HG03039 (cell line): ENCODE measurements at regions not wholly inside any gene's neighbourhood (a gene's known extent, or its start where the extent isn't known, plus 50 kb on each side); places are given as distances from the start of the nearest gene placed in this dataset.
"Not testable (repeated sequence)": the region's sequence is repeated elsewhere in the genome, so short reads cannot be mapped to it uniquely, and the experiment has no call there.

Source experiments
- ATAC-seq: cut with Tn5 transposase; IDR thresholded peaks from one replicate; pipeline ENCODE4 v1.9.1; 2021; ENCODE audit warnings: mild to moderate bottlenecking, moderate library complexity; ENCODE audit not compliant: unreplicated experiment

DNA sequence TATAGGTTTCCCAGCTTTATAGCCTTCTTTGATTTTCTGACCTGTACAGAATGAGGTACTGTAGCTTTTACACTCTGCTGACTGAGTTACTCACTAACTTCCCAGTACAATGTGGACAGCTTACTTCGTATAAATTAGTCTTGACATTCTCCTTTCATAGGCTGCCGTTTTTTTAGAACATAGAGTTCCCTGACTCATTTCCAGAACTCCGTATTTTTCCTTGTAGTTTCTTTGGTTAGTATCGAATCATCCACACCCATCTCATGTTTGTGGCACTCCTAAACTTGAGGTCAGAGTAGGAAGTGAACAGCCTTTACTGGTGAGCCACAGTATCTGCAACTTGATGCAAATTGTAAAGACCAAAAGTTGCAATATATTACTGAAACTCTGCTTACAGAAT lies 303.9 kb downstream of the SLITRK5 start:
- no peak for ATAC-seq

DNA sequence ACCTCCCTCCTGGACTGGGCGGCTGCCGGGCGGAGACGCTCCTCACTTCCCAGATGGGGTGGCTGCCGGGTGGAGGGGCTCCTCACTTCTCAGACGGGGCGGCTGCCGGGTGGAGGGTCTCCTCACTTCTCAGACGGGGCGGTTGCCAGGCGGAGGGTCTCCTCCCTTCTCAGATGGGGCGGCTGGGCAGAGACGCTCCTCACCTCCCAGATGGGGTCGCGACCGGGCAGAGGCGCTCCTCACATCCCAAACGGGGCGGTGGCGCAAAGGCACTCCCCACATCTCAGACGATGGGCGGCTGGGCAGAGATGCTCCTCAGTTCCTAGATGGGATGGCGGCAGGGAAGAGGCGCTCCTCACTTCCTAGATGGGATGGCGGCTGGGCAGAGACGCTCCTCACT lies 305.5 kb downstream of the SLITRK5 start:
- not testable (repeated sequence) for ATAC-seq

DNA sequence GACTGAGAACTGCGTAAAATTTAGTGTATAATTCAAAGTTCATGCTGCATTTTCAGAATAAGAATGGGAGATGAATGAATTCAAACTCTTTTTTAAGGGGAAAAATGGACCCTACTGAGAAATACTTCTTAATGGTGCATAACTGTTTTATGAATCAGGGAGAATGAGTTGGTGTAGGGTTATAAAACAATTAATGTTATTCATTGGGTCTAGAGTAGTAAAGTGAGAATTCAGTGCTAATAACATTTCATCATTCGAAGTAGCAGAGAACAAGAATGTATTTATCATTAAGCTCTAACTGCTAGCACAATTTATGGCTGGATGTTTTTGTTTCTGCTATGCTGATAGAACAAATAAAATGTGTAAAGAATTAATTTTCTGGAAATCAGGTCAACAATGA lies 310.2 kb downstream of the SLITRK5 start:
- ATAC-seq: no peak

DNA sequence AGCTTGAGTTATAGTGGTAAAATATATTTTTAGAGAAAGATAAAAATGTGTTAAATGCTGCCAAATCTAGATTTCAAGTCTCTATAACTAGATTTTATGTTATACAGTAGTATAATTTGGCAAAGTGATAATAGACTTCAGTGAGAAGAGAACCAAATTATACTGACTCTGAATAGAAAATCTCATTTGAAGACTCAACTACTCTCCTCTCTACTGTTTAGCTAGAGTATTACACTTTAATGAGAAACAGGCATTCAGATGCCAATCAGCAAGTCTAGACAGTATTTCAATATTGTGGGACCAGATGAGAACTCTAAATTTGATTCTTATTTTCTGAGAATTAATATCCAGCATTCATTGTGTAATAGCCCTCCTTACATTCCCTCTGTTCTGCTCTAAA lies 311.2 kb downstream of the SLITRK5 start:
- ATAC-seq: no peak

DNA sequence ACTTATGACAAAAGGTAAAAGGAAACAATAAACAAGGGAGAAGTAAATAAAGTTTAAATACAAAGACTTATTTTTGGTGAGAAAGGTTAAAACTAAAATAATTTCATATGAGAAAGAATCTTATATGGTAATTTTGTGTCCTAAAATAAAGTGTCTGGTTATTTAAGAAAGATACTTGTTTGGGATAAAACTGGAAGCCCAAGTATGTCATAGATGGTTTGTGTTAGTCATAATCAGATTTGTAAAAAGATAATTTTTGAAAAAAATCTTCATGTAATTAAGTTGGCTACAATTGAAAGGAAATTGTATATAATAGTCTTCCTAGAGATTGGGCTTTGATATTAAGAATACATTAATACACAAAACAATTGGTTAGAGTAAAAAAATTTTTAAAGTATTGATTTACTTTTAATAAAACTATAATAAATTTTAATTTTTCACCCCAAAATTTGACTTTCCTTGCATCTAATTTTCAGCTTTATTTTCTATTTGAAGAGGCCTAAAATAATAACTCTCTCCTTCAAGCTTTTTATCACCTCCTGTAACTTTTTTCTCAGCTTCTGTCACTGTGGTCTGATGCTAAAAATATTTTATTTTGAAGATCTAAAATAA lies 315.6 kb downstream of the SLITRK5 start:
- ATAC-seq: no peak

DNA sequence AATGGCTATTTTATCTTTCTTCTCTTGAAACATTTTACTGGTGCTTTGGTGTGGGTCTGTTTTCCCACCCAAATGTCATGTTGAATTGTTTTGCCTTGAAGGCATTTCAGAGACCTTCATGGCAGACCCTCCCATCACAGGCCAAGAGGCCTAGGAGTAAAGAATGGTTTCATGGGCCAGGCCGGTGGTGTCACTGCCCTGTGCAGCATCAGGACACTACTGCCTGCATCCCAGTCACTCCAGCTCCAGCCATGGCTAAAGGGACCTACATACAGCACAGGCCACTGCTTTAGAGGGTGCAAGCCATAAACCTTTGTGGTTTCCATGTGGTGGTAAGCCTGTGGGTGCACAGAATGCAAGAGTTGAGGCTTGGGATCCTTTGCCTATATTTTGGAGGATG lies 326.9 kb downstream of the SLITRK5 start:
- ATAC-seq: no peak

DNA sequence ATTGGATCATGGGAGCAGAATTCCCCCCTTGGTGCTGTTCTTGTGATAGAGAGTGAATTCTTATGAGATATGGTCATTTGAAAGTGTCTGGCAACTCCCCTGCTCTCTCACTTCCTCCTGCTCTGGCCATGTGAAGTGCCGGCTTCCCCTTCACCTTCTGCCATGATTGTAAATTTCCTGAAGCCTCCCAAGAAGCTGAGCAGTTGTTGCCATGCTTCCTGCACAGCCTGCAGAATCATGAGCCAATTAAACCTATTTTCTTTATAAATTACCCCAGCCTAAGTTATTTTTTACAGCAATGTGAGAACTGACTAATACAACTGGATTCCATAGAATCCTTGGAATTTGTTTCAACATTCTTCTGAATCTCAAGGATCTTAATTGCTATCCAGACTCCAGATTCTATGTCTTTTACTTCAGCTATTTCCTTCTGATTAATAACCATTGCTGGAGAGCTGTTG lies 328.1 kb downstream of the SLITRK5 start:
- ATAC-seq: no peak

DNA sequence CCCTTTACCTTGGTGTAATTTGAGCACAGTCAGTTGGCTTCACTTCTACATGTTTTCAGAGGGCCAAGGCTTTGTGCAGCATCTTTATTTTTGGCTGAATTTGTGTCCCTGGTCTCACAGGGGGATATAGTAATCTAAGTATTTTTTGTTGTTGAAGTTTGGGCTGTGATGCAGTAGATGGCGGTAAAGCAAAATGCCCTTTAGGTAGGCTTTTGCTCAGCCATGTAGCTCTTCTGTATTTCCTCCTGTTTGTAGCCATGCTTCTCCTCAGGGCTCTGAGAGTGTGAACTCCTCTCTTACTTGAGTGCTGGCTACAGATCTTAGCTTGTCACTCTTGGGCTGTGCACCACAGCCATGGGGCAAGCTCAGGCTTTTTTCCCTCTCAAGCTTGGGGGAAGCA lies 328.6 kb downstream of the SLITRK5 start:
- ATAC-seq: no peak

DNA sequence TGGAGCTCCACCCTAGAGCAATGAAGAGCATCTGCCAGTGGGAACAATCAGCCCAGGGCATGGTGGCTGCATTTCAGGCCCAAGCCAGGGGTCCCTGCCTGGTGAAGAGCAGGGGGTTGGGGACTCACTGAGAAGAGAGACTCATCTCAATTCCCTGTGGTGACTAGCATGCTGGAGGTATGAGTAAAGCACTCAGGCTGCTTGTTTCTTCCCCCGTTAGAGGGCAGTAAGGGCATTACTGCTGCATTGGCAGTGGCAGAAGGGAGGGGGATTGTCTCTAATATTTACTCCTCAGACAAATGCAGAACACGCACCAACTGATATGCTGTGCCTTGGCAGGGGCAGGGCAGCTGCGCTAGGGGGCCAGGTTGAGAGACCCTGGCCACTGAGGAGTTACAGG lies 329.1 kb downstream of the SLITRK5 start:
- no peak for ATAC-seq

DNA sequence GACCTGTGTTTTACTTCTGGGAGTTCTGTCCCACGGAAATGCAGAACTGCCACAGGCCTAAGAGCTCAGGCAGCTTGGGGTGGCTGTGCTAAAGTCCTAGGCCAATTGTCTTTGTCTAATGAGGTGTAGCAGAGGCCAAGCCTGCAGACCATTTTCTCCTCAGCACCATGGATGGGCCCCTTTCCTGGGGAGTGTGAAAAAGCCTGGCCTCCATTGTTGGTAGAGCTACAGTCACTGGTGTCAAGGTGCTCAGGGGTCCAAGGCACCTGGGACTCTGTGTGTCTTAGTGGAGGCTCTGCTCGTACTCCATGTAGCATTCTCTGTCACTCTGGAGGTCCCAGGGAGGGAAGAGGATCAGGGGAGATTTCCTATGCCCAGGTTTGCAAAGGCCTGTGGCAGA lies 329.6 kb downstream of the SLITRK5 start:
- ATAC-seq: no peak

DNA sequence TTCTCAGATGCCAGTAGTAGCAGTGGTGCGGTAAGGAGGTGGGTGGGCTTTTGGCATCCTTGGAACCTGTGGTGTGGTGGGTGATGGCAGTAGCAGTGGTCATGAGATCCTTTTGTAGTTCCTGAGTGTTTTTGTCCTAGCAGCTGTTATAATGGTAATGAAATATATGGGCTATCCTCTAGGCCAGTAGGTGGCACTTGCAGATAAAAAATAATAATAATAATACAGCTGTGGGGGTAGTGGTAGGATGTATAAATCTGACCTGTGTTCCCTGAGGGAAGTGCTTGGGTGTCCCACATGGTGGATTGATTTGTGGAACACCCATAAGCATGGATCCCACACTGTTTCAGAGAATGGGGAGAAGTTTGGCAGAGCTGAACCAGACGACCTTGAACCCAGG lies 334.0 kb downstream of the SLITRK5 start:
- no peak for ATAC-seq

DNA sequence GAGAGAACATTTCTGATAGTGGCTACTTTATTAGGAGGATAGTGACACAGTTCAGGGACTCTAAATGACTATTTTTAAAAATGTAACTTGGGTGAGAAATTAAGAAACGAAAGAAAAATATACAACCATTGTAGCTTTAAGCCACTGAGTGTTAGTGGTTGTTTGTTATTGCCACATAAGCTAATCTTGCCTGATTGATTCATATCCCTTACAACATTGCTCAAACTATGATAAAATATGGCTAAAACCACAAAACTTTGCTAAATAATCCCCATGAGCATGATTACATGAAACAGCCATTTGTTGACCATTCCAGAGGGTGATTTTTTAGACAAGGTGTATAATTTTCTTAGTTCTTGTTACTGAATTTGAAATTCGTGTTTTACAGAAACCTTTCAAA lies 343.4 kb downstream of the SLITRK5 start:
- ATAC-seq: no peak

DNA sequence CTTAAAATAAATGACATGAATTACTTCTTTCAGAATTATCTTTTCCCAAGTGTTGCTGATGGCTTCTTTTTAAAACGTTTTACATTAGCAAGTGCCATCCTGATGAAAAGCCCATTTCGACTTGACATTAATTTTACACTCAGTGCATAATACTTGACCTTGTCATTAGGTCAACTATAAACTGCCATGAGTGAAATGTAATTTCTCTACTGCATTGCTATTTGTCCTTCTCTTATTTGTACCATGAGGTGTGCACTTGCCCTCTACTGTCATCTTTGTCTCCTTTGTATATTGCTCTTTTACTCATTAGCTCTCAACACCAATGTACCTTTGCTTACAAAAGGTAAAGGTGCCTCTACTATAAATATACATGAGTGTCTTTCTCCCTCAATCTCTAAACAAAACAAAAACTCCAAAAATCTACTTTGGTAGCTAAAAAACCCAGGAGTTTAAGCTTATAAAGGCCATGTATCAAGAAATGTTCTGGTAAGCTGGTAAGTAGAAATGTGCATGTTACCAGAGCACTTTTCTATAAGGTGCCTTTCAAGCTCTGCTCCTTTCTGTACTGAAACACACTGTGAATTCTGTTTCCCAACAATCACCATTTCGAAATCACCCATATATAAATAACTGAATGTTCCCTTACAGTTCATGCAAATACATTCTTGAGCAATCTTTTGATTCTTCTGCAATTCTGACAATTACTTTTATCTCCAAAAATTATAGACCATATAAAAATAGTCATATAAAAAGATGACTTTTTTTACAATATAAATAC lies 351.4 kb downstream of the SLITRK5 start:
- ATAC-seq: no peak

DNA sequence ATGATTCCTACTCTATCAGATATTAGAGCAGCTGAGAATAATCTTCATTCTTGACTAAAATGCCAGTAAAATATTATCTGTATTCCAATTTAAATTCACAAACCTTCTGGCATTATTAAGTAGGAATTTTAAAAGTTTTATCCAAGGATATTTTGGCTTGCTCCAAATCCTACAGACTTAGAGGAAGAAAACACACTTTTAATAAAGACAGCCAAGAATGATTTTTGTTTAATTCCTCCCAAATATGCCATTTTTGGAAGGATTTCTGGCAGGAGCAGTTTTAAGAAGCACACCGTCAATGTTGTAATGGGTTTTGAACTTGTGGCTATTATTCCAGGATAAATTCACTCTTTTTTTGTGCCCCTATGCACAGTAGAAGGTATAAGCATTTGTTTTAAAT lies 355.1 kb downstream of the SLITRK5 start:
- no peak for ATAC-seq

DNA sequence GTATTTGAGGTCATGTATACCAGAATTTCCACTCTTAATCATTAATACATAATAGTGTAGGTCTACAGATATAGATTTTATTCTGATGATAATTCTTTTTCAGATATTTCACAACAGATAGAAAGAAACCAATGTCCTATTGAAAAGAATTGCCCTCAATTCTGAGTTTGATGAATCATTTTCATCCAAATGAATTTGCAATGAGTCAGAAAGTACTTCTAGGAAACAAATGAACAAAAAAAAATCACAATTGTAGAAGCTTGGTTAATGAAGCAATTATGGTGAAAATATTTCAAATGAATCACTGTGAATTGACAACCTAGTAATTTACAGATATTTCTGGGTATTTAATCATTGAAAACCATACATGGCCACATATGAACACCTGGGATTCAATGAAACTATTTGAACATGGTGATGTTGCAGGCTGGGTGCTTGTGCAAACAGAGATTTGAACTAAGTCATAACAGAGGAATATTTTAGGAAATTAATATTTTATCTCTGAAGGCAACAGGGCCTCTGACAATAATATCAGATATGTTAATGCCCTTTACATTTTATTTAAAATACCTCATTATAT lies 360.9 kb downstream of the SLITRK5 start:
- ATAC-seq: no peak

DNA sequence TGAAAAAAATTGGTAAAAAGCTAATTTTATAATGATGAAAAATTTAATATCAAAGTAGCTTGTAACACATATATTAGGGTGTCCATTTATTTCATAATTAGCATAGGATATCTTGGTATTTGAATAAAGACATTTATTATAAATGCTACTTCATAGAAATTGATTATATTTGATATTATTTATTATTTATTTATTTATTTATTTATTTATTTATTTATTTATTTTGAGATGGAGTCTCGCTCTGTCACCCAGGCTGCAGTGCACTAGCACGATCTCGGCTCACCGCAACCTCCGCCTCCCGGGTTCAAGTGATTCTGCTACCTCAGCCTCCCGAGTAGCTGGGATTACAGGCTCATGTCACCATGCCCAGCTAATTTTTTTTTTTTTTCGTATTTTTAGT lies 365.0 kb downstream of the SLITRK5 start:
- ATAC-seq: not testable (repeated sequence)

DNA sequence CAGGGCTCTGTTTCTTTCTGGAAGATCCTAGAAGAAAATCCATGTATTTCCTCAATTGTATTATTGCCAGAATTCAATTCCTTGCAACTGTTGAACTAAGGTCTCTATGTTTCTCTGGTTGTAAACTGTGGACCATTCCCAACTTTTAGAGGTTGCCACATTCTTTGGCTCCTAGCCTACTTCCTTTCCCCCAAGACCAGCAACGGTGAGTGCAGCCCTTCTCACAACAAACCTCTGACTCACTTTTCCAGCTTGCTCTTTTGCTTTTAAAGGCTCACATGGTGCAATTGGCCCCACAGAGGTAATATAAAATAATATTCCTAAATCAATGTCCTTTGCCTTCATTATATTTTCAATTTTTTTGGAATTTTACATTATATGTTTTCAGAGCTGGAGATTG lies 371.3 kb downstream of the SLITRK5 start:
- ATAC-seq: no peak

DNA sequence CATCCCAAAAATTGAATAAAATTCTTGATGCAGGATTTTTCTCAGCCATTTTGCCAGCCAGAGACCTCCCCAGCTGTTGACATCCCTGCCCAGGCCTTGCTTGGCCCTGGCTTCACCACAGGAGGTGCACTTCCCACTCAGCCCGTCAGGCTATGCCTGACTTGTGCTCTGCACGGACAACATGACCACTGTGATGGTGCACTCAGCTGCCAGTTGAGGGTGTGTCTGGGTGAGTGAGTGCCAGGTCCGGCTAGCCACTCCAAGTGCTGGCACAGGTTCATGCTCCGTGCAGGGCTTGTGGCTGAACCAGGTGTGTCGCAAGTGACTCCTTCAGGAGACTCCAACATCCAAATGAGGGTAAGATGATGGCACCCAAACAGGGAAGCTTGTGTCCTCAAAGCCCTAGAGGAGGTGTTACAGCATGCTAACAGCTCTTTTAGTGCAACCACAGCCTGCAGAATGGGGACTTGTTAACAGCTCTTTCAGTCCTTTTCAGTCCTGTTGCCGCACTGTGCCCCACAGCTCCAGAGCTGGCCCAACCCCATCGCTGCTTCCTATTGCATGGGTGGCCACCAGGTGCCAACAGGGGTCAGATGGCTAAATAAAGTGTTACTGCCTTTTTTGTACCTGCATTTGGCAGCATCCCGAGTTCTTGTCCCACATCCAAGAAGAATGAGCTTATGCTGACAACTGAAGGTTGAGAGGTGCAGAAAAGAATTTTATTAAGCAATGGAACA lies 380.7 kb downstream of the SLITRK5 start:
- ATAC-seq: no peak

DNA sequence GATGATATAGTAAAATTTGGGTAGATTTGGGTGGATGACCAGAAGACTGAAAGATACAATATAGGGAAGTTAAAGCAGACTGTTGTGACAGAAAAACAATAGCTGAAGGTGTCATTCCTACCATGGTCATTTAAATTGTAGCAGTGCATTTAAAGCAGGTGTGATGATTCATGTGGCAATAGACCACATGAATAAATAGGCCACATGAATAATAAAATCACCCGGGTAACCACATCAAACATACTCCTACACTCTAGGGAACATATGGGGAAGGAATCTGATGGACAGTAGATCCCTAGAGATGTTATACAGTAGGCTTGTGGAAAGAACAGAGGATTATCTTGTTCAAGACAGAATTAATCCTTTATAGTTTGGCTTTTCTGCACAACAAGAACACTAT lies 392.6 kb downstream of the SLITRK5 start:
- no peak for ATAC-seq

DNA sequence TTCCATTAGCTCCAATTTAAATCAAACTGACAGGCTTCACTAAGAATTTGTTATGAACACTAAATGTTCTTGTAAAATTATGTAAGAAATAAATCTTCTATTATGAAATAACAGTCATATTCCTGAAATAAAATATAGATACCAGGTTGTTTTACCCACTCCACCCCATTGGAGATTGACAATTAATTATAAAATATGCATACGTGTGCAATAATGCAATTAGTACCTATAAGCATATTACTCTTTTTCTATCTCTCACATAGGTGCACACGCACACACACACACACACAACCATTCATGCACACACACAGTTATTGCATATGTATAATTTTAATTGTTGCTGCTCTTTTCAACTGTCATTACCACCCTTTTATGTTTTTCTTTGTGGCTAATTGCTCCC lies 395.7 kb downstream of the SLITRK5 start:
- no peak for ATAC-seq

DNA sequence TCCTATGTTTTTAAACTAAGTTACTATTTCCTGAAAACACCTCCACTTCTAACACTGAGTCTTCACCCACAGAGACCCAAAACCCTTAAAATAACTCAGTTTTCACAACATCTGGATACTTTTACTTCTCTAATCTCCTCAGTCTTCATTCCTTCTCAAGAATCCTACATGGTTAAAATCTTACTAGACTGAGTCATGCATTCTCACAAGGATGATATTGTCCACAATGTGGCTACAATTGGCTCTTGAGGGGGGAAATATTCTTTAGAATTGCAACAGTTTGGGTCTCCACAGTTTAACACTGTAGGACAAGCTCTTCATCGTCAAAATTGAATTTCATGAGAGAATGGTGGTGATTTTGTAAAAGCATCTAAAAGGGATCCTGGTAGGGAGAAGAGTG lies 397.1 kb downstream of the SLITRK5 start:
- ATAC-seq: no peak

DNA sequence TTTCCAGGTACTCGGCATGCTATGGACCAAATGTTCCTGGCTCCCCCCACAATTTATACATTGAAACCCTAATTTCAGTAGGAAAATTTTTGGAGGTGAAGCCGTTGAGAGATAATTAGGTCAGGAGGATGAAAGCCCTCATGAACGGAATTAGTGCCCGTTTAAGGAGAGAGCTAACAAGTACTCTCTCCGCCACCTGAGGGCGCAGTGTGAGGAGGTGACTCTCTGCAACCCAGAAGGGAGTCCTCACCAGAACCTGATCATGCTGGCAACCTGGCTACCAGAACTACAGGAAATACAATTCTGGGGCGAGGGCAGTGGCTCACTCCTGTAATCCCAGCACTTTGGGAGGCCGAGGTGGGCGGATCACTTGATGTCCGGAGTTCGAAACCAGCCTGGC lies 397.8 kb downstream of the SLITRK5 start:
- ATAC-seq: no peak
